ENCODE measurements at regions not wholly inside any gene's neighbourhood (a gene's known extent, or its start where the extent isn't known, plus 50 kb on each side); places are given as distances from the start of the nearest gene placed in this dataset.

DNA sequence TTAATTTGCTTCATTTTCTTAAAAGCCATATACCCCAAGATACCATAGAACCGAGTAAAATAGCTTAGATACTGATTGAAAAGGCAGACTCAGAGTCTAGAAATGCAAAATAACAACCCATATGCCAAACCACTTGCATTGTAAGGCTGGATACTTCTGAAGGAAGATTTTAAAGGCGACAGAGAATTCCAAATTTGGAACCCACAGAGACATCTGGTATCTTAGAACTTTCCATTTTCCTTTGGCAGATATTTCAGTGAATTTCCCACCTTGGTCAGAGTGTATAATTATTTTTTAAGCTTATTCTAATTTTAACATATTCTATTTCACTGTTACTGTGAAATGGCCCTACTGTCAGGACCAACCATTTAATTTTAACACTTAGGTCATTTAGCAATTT lies 186.4 kb upstream of the E2F7 start:
- TF ChIP-seq, protein P1, sequence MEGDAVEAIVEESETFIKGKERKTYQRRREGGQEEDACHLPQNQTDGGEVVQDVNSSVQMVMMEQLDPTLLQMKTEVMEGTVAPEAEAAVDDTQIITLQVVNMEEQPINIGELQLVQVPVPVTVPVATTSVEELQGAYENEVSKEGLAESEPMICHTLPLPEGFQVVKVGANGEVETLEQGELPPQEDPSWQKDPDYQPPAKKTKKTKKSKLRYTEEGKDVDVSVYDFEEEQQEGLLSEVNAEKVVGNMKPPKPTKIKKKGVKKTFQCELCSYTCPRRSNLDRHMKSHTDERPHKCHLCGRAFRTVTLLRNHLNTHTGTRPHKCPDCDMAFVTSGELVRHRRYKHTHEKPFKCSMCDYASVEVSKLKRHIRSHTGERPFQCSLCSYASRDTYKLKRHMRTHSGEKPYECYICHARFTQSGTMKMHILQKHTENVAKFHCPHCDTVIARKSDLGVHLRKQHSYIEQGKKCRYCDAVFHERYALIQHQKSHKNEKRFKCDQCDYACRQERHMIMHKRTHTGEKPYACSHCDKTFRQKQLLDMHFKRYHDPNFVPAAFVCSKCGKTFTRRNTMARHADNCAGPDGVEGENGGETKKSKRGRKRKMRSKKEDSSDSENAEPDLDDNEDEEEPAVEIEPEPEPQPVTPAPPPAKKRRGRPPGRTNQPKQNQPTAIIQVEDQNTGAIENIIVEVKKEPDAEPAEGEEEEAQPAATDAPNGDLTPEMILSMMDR (IDR thresholded peaks at IDR 0.05; ENCODE audit: insufficient read depth, low read length, poor library complexity, severe bottlenecking): no peak
- peaks cover 1% of the 10 kb centered on the region; the same call in 1 of the 2 replicates for H3K27me3 ChIP-seq (replicated peaks; ENCODE audit: control insufficient read depth, insufficient read depth, low read length)
- DNase-seq (ENCODE audit: extremely low read depth, insufficient read length): no peak
- no peak overlapping the region for H3K4me3 ChIP-seq (replicated peaks; ENCODE audit: low read depth, low read length)
- no peaks in the 10 kb centered on the region for H3K36me3 ChIP-seq (ENCODE audit: control insufficient read depth, insufficient read depth, low read length)

- no peaks in the 10 kb centered on the region for H3K36me3 ChIP-seq (ENCODE audit: control insufficient read depth, insufficient read depth, low read length)
- no peak for DNase-seq (ENCODE audit: extremely low read depth, insufficient read length)
- peaks cover 1% of the 10 kb centered on the region; the same call in 1 of the 2 replicates for H3K27me3 ChIP-seq (replicated peaks; ENCODE audit: control insufficient read depth, insufficient read depth, low read length)
- TF ChIP-seq, protein P1 (IDR thresholded peaks at IDR 0.05; ENCODE audit: insufficient read depth, low read length, poor library complexity, severe bottlenecking): no peak
- no peak overlapping the region for H3K4me3 ChIP-seq (replicated peaks; ENCODE audit: low read depth, low read length)
Measured at GRCh38 chr12:77249892-77250291, 184.5 kb upstream of the E2F7 start.

DNA sequence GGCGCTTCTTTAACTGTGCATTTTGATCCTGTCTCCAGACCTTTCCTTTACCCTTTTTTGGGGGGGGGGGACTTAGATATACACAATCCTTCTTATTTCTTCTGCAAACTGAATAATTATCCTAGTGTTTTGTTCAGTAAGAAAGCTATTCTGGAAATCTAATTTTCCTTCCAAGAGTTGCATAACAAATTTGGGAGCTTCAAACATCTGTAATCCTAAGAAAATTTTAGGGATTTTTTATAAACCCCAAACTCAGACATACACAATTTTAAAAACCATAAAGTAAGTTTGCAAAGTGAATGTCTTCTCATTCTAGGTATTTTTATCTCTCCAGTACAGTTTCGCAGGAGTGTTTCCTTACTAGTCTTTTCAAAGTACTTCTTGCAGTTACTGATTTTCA lies 182.7 kb upstream of the E2F7 start:
- Histone ChIP-seq H3K27me3 (replicated peaks; ENCODE audit: control insufficient read depth, insufficient read depth, low read length) (peaks cover 1% of the 10 kb centered on the region; the same call in 1 of the 2 replicates), H3K4me3 (replicated peaks; ENCODE audit: low read depth, low read length) (no peak overlapping the region), H3K36me3 (ENCODE audit: control insufficient read depth, insufficient read depth, low read length) (no peaks in the 10 kb centered on the region)
- no peak for DNase-seq (ENCODE audit: extremely low read depth, insufficient read length)
- TF ChIP-seq, protein P1 (IDR thresholded peaks at IDR 0.05; ENCODE audit: insufficient read depth, low read length, poor library complexity, severe bottlenecking): no peak

- no peak overlapping the region for H3K4me3 ChIP-seq (replicated peaks; ENCODE audit: low read depth, low read length)
- H3K27me3 ChIP-seq (replicated peaks; ENCODE audit: control insufficient read depth, insufficient read depth, low read length): peaks cover 1% of the 10 kb centered on the region; the same call in 1 of the 2 replicates
- DNase-seq (ENCODE audit: extremely low read depth, insufficient read length): no peak
- H3K36me3 ChIP-seq (ENCODE audit: control insufficient read depth, insufficient read depth, low read length): no peaks in the 10 kb centered on the region
- TF ChIP-seq, protein P1 (IDR thresholded peaks at IDR 0.05; ENCODE audit: insufficient read depth, low read length, poor library complexity, severe bottlenecking): no peak
Measured at GRCh38 chr12:77247542-77247941, 182.2 kb upstream of the E2F7 start.

DNA sequence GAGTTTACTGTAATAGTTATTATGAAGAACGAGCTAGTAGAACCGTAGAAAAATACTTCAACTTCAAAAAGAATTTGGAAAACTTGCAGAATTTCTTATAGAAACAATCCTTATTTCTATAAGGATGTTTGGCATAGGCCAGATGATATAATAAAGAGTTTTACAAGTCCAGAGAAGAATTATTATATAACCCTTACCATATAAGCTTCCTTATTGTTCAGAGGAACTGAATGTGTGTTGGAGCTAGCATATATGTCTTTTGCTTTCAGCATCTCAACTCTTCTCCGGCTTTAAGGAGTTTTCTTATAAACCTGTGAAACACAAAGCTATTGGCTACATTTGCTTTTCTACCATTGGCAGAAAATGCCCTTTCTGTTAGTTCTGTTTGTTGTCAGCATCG lies 178.0 kb upstream of the E2F7 start:
- Histone ChIP-seq H3K27me3 (replicated peaks; ENCODE audit: control insufficient read depth, insufficient read depth, low read length) (no peaks in the 10 kb centered on the region; the same call in 1 of the 2 replicates), H3K36me3 (ENCODE audit: control insufficient read depth, insufficient read depth, low read length) (no peaks in the 10 kb centered on the region), H3K4me3 (replicated peaks; ENCODE audit: low read depth, low read length) (no peak overlapping the region)
- DNase-seq (ENCODE audit: extremely low read depth, insufficient read length): no peak
- TF ChIP-seq, protein P1 (IDR thresholded peaks at IDR 0.05; ENCODE audit: insufficient read depth, low read length, poor library complexity, severe bottlenecking): no peak

- TF ChIP-seq, protein P1 (IDR thresholded peaks at IDR 0.05; ENCODE audit: insufficient read depth, low read length, poor library complexity, severe bottlenecking): no peak
- DNase-seq (ENCODE audit: extremely low read depth, insufficient read length): no peak
- Histone ChIP-seq H3K36me3 (ENCODE audit: control insufficient read depth, insufficient read depth, low read length) (no peaks in the 10 kb centered on the region), H3K4me3 (replicated peaks; ENCODE audit: low read depth, low read length) (no peak overlapping the region), H3K27me3 (replicated peaks; ENCODE audit: control insufficient read depth, insufficient read depth, low read length) (no peaks in the 10 kb centered on the region)
Measured at GRCh38 chr12:77239617-77240016, 174.2 kb upstream of the E2F7 start.
